HG03354 (cell line): ENCODE measurements at regions not wholly inside any gene's neighbourhood (a gene's known extent, or its start where the extent isn't known, plus 50 kb on each side); places are given as distances from the start of the nearest gene placed in this dataset.
"Not testable (repeated sequence)": the region's sequence is repeated elsewhere in the genome, so short reads cannot be mapped to it uniquely, and the experiment has no call there.

Experiments used
- ATAC-seq: cut with Tn5 transposase; IDR thresholded peaks from one replicate; pipeline ENCODE4 v1.9.1; 2021; ENCODE audit warnings: mild to moderate bottlenecking; ENCODE audit not compliant: unreplicated experiment, poor library complexity, severe bottlenecking

GRCh38 chr11:21625982-21626381, 566.9 kb upstream of the ANO5 start:
- ATAC-seq: no peak

GRCh38 chr11:21628641-21629040, 564.2 kb upstream of the ANO5 start:
- no peak for ATAC-seq

DNA sequence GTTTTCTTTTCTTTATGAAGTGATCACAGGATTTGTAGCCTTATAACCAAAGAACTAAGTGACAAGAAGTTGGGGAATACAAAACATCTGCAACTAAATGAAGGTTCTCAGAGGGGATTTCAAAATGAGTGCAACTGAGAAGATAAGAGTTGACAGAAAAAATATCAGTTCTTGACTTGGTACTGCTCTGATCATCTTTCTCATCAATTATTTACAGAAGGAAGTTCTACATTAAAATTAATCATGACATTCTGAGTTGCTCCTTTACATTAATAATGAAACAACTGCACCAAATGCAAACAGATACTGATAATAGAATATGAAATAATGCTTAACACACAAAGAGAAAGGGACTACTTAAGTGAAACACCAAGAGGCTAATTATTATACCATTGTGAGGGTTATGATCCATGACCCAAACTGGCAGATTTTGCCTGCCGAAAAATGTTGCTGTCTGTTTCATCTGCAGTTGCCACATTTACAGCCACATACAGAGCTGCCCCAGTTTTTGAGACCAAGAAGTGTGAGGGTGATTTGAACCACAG, 561.9 kb upstream of the ANO5 start:
- ATAC-seq: peak; percentile 77

GRCh38 chr11:21631991-21632390, 560.9 kb upstream of the ANO5 start:
- no peak for ATAC-seq

- ATAC-seq: no peak
These were observed 558.4 kb upstream of the ANO5 start for GRCh38 chr11:21634491-21634890.

DNA sequence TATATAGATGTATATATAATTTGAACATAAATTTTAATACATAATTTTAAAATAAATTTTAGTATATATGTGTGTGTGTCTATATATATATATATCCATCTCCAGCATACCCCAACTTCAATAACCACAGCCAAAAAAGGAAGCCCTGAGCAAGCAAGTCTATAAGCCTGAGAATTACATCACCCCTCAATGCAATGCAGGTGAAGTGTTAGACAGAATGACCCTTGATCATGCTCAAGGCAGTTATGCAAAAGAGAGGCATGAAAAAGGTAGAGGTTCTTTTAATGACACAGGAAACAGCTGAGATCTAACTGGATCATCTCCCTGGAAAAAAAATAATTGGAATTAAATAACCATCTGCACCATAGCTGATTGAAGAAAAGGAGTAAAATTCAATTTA, 557.9 kb upstream of the ANO5 start:
- no peak for ATAC-seq

DNA sequence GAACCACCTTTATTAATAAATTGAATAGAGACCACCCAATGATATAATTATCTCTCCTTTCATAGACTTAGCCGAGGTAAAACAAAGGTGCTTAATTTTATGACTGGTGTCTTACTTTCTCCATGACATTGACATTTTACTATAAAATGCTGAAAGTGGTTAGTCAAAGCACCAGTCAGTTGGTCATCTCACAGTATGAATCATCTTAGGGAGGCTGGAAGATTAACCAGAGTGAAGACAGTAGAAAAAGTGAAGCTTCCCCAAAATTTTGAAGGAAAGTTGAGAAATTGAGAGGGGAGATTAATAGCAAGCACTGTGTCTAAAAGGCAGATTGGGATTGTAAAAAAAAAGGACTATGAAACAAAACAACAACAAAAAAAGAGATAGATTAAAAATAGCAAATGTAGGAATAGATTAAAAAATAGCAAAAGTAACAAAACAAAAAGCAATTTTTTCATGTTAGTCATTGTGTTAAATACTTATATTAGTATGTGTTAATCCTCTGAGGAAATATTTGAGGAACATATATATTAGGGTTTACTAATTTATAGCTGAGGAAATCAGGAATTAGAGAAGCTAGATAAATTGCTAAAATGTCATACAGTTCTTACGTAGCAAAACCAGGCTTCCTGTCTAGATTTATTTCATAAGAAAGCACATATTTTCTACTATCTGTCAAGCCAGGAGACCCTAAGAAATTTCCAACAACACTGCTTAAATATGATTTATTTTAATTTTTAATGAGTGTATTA, 557.3 kb upstream of the ANO5 start:
- peak; percentile 61 for ATAC-seq

DNA sequence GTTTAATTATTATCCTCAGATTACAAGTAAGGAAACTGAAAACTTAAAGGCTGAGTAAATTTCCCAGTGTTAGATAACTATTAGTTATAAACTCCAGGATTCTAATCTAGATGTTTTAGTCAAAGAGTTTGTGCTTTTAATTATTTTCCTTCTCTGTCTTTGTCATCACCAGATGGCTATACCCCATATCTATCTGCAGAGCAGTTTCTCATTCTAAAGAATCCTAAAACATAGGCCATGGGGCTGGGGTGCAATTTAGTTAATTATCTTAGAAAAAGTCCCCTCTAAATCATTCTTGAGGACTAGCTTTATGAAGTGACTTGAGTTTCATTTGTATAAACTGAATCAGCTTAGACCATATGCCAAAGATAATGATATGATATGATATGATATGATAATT, 556.3 kb upstream of the ANO5 start:
- no peak for ATAC-seq

DNA sequence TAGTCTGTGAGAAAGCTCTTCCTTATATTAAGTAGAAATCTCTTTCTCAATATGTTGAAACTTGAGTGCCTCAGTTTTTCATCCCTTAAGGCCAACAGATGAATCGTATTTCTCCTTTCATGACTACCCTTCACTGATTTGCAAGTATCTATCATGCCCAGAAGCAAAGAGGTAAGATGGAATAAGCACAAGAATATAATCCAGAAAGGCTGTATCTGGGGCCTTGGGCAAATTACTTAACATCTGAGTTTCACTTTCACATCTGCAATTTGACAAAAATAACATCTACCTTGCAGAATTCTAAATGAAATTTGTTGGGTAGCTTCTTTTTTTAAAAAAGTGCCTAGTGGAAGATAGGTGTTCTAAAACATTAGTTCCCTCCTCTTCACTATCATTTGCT, 552.4 kb upstream of the ANO5 start:
- ATAC-seq: peak; percentile 69

GRCh38 chr11:21641869-21642268, 551.0 kb upstream of the ANO5 start:
- ATAC-seq: no peak

DNA sequence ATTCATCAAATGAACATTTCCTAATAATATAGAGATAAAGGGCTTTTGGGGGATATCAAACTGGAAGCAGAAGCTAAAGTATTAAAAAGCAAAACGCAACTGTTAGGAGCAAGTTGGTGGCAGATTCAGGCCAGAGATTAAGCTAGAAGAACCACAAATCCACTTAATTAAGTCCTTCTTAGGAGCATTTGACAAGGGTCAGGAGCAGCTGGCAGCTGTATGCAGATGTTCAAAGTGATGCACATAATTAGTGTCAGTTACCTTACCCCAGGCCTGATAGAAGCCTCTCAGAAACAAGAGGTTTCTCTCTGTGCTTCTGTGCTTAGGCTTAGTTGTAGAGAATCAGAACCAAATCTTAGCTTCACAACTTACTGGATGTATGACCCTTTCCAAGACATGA, 546.5 kb upstream of the ANO5 start:
- no peak for ATAC-seq

GRCh38 chr11:21650961-21651360, 541.9 kb upstream of the ANO5 start:
- ATAC-seq: no peak

DNA sequence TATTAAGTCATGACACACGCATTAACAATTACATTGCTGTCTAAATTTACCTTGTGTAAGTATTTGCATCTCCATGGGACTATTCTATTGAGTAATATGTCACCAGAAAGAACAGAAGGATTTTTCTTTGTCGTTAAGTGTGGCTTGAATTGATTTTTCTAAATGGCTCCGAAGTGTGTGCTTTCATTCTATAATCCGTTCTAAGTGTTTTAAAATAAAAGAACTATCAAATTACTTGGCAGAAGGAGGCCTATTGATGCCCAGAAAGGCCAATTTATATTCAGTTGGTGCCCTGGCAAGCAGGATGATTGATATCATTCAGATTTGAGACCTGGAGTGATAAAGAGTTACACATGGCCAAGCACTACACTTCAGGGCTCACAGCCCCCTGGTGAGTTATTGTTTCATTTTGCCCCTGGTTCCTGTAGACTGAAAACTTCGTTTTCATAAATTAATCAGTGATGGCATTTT, 538.9 kb upstream of the ANO5 start:
- peak; percentile 51 for ATAC-seq

GRCh38 chr11:21656065-21656464, 536.8 kb upstream of the ANO5 start:
- no peak for ATAC-seq

DNA sequence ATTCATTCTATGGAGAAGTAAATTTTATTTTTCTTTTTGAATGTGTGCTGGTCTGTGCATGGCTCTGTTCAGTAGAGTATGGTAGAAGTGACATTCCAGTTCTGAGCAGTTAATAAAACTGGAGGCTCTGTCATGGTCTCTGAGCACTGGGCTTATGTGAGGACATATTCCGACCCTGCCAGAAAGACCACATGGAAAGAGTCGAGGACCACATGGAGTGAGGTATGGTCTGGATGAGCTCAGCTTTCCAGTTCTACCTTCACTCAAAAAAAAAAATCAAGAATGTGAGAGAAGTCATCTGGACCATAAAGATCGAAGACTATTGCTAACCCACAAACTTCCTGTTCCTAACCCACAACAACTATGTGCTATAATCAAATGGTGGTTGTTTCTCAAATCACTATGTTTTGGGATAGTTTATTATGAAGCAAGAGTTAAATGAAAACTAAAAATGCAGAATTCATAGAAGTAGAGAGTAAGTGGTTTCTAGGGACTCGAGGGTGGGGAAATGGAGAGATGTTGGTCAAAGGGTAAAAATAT, 534.2 kb upstream of the ANO5 start:
- no peak for ATAC-seq

DNA sequence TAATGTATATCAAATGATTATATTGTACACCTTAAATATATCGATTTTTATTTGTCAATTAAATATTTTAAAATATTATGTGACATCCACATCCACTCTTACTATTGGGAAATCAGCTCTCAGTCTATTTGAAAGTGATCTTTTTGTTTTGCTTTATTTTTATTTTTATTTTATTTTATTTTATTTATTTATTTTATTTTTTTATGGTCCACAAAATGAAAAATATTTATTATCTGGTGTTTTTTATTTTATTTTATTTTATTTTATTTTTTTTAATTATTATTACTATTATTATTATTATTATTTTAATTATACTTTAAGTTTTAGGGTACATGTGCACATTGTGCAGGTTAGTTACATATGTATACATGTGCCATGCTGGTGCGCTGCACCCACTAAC, 533.5 kb upstream of the ANO5 start:
- not testable (repeated sequence) for ATAC-seq

- no peak for ATAC-seq
These were observed 532.9 kb upstream of the ANO5 start for GRCh38 chr11:21659961-21660360.

- ATAC-seq: no peak
These were observed 517.8 kb upstream of the ANO5 start for GRCh38 chr11:21675049-21675616.

- ATAC-seq: no peak
These were observed 505.2 kb upstream of the ANO5 start for GRCh38 chr11:21687643-21688042.

DNA sequence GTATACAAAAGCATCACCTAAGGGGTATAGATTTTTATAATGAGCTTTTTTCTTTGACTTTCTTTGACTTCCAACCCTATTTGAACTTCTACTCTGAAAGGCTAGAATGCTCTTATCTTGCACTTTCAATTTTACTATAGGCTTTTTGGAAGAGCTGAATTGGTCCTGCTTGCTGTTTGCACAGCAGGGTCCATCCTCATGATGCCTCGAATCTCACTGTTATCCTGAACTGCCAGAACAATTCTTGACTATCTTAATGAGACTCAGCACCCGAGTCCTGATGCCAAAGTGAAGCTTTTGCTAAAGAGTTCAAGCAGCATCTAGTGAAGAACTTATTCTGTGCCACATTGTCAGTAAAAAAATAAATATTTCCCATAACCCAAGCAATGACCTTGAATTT, 488.3 kb upstream of the ANO5 start:
- ATAC-seq: no peak

DNA sequence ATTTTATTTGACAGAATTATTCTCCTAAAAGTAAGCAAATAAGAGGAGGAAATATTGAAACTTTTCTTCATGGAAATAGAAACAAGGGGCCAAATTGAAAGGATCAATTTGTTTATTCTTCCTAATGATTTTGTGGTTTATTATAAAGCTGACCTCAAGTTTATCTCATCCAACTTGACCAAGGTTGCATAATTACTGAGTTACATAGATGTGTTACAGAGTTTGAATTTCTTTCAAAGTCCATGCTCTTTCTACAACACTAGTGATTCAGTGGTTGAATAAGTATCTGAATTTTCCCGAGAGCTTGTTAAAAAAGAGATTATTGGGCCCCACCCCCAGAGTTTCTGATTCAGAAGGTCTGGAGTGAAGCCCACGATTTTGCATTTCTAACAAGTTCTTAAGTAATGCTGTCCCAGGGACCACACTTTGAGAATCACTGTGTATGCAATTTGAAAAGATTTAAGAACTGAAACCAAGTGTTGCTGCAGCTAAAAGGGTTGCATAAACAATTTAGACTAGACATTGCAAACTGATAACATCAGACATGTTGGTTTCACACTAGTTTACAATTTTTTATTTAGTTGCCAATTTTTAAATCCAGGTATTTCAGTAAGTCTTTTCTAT, 485.7 kb upstream of the ANO5 start:
- no peak for ATAC-seq
